Duodenal mucosa (tissue), 2 donors: ENCODE measurements at regions not wholly inside any gene's neighbourhood (a gene's known extent, or its start where the extent isn't known, plus 50 kb on each side); places are given as distances from the start of the nearest gene placed in this dataset.

Experiments used
- H3K27ac ChIP-seq: one replicate; pipeline ENCODE4 v1.7.0; 2013; ENCODE audit warnings: low read depth, low read length
- H3K27me3 ChIP-seq, 2 donors: one replicate each; pipeline ENCODE4 v1.7.0; 2013; ENCODE audit warnings: low read length in 2 of 2, control low read depth in 1 of 2; ENCODE audit not compliant: insufficient read depth in 2 of 2, control insufficient read depth in 1 of 2
- H3K36me3 ChIP-seq, 2 donors: one replicate each; pipeline ENCODE4 v1.7.0; 2013; ENCODE audit warnings: low read length in 2 of 2, control low read depth in 1 of 2; ENCODE audit not compliant: insufficient read depth in 2 of 2, control insufficient read depth in 1 of 2
- H3K4me1 ChIP-seq, 2 donors: one replicate each; pipeline ENCODE4 v1.7.0; 2013; ENCODE audit warnings: low read length in 2 of 2, control low read depth in 1 of 2; ENCODE audit not compliant: insufficient read depth in 2 of 2, control insufficient read depth in 1 of 2
- H3K4me3 ChIP-seq, 2 donors: one replicate each; pipeline ENCODE4 v1.7.0; 2013; ENCODE audit warnings: low read length in 2 of 2, low read depth in 1 of 2
- H3K9ac ChIP-seq, 2 donors: one replicate each; pipeline ENCODE4 v1.7.0; 2013; ENCODE audit warnings: low read length in 2 of 2, low read depth in 1 of 2
- H3K9me3 ChIP-seq, 2 donors: one replicate each; pipeline ENCODE4 v1.7.0; 2013; ENCODE audit warnings: low read length in 2 of 2, control low read depth in 1 of 2; ENCODE audit not compliant: control insufficient read depth in 1 of 2

DNA sequence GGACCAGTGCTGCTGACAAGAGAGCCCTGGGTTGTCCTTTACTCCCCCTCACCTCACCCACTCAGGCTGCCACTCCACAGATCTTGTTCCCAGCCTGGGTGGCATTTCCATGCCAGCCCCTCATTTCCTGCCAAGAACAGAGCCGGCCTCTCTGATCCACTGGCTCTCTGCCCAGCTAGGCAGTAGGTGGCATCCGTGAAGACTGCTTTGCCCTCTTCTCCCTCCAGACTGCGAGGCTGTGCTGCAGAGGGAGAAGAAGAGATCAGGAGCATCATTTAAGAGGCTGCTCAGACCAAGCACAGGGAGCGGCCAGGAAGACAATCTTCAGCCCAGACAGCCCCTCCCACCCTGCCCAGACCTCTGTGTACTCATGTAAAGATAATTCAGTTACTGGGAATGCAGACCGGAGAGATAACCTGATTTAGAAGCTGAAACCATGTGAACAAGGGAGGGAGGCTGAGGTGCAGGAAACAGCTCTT is 126.9 kb upstream of the NCAM1 start:
- no peak overlapping the region for H3K27ac ChIP-seq

DNA sequence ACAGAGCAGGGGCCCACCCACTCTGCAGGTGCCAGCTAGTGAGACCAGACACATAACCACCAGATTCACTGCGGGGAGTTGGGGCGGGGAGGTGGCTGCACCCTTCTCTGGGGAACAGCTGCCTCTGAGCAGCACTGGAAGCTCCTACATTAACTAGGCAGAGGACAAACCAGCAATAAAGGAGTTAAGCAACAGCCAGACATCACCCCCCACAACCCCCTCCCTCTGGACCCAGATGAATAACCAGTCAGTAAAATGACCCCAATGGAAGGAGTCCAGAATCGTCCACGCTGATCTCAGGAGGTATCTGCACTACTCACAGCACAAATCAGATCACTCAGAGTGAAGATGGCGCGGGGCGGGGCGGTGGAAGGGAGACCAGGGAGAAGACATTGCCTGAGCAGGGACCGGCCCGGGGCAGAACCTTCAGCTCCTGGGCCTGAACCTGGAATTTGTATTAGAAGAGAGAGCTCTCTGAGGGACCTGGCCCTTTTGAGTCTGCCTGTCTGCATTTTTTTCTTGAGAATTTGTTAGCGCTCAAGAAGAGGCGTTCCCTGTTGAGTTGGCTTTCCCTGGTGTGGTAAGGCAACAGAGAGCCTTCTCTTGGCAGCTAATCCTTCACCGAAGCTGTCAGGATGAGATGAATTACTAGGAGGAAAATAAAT is 125.5 kb upstream of the NCAM1 start:
- Histone ChIP-seq H3K9me3 (no peaks in the 10 kb centered on the region), H3K36me3 (no peaks in the 10 kb centered on the region), H3K4me3 (no peak overlapping the region), H3K27me3 (no peaks in the 10 kb centered on the region), H3K27ac (no peak overlapping the region), H3K9ac (no peak overlapping the region), H3K4me1 (no peaks in the 10 kb centered on the region)

More for the DNA sequence above, 126.9 kb upstream of the NCAM1 start:
- Histone ChIP-seq H3K9ac (no peak overlapping the region), H3K4me3 (no peak overlapping the region), H3K36me3 (no peaks in the 10 kb centered on the region), H3K27me3 (no peaks in the 10 kb centered on the region), H3K9me3 (no peaks in the 10 kb centered on the region), H3K4me1 (no peaks in the 10 kb centered on the region)

DNA sequence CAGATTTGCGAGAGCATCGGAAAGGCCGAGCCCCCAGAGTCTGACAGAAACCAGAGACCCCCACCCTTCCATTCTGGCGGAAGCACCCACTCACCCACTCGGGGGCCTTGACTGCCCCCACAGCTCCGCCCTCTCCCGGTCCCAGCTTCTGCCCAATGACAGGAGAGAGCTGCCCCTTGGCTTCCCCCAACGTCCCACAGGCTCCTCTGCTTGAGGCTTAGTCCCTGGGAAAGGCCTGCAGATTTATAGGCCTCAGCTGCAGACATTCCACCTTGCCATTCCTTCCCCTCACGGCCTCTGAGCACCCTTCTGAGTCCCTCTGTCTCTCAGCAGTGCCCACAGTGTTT is 125.0 kb upstream of the NCAM1 start:
- Histone ChIP-seq H3K27me3 (no peaks in the 10 kb centered on the region), H3K9ac (no peak overlapping the region), H3K4me1 (no peaks in the 10 kb centered on the region), H3K27ac (no peak overlapping the region), H3K4me3 (no peak overlapping the region), H3K36me3 (no peaks in the 10 kb centered on the region), H3K9me3 (no peaks in the 10 kb centered on the region)

DNA sequence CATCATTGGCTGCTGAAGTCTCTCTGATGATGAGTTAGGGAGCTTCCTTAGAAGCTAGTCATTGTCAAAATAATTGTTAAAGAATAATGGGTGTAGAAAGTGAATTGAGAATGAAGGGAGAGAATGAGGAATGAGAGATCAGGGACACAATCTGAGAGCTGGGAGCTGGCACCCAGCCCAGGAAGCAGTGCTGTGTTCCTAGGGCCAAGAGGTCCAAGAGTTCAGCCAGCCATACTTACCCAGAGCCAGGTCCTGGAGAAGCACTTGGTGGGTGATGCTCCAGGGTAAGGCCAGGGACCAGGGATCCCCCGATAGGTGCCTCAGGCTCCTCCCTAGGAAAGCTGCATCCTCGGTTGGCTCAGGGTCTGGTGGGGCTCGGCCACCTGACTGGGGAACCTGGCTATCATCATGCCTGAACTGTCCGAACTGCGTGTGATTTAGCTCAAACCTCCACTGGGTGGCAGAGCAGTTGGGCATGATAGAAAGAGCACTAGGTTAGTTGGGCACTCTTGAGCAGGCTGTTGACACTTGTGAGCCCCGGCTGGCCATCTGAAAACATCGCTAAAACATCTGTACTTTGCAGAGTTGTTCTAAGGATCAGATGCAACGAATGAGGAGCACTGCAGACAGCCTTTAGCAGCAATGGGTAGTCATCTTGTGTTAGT is 123.9 kb upstream of the NCAM1 start:
- Histone ChIP-seq H3K36me3 (no peaks in the 10 kb centered on the region), H3K27me3 (no peaks in the 10 kb centered on the region), H3K4me3 (no peak overlapping the region), H3K9ac (no peak overlapping the region), H3K9me3 (no peaks in the 10 kb centered on the region), H3K27ac (no peak overlapping the region), H3K4me1 (no peaks in the 10 kb centered on the region)

DNA sequence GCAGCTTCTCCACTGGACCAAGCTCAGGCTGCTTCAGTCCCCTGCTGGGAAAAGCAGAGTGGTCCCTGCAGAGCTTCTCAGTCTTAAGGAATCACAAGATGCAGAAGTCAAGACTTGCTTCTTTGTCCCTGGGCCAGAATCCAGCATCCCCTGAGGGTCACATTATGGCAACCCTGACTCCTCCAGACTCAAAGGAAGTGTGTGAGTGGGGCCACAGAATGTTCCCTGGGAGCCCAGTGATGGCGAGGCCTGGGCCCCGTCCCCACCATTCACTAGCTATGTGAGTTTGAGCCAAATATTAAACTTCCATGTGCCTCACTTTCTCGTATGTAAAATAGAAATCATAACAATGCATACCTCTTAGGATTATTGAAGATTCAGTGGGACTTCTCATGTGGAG is 122.2 kb upstream of the NCAM1 start:
- Histone ChIP-seq H3K4me1 (no peaks in the 10 kb centered on the region), H3K4me3 (no peak overlapping the region), H3K36me3 (no peaks in the 10 kb centered on the region), H3K9ac (no peak overlapping the region), H3K9me3 (no peaks in the 10 kb centered on the region), H3K27ac (no peak overlapping the region), H3K27me3 (no peaks in the 10 kb centered on the region)

DNA sequence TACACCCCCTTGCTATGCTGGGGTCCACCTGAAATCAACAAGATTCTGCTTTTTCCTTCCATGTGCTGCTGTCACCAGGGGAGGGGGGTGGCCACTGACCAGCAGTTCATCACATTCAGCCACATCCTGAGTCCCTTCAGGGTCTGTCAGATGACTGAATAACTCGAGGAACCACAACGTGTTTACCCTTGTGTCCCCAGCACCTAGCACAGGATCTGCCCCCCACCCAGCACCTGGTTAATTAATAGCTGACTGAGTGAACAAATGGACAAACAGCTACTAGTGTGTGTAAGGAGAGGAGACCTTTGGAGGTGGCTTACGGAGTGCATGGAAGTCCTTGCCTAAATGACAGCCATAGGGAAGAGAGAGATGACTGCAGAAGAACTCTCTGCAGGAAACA is 119.5 kb upstream of the NCAM1 start:
- no peak overlapping the region for H3K27ac ChIP-seq
- H3K36me3 ChIP-seq = no peaks in the 10 kb centered on the region
- H3K4me3 ChIP-seq = no peak overlapping the region
- no peaks in the 10 kb centered on the region for H3K9me3 ChIP-seq
- no peak overlapping the region for H3K9ac ChIP-seq
- H3K4me1 ChIP-seq = no peaks in the 10 kb centered on the region
- H3K27me3 ChIP-seq = no peaks in the 10 kb centered on the region

DNA sequence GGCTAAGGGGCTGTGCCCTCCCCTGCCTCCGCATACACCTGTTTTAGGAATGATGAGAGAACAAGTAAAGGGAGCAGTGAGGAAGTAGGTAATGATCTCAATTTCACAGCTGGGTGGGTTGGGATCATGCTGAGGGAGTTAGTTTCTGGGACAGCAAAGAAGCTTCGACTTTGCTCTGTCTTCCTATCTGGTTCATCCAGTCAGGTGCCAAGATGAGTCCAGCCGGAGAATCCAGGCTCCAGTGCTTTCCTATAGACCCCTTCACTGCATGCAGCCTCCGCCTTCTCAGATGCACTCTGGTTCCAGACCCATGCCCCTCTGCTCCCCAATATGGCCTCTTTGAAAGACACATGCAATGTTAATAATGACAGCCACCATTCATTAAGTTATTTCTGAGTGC is 119.1 kb upstream of the NCAM1 start:
- H3K9ac ChIP-seq = no peak overlapping the region
- H3K4me3 ChIP-seq = no peak overlapping the region
- H3K9me3 ChIP-seq = no peaks in the 10 kb centered on the region
- H3K36me3 ChIP-seq = no peaks in the 10 kb centered on the region
- no peaks in the 10 kb centered on the region for H3K27me3 ChIP-seq
- no peaks in the 10 kb centered on the region for H3K4me1 ChIP-seq
- no peak overlapping the region for H3K27ac ChIP-seq

DNA sequence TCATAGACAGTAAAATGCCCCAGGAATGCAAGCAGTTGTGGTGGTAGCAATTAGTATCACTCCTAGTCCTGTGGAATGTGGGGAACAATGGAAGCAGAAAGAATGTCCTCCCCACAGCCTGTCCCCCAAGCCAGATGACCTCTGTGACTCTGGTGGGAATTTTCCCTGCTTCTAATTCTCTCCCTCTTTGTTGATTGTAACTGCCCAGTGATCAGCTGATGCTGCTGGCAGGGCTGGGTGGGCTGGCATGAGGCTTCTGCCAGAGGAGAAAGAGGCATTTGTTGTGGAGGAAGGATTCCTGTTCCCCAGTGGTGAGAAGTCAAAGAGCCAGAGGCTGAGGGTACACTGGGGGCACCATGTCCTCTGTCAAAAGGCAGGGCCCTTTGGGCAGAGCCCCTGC is 116.7 kb upstream of the NCAM1 start:
- Histone ChIP-seq H3K4me3 (no peak overlapping the region), H3K27me3 (no peaks in the 10 kb centered on the region), H3K4me1 (no peaks in the 10 kb centered on the region), H3K36me3 (no peaks in the 10 kb centered on the region), H3K27ac (no peak overlapping the region), H3K9me3 (no peaks in the 10 kb centered on the region), H3K9ac (no peak overlapping the region)

DNA sequence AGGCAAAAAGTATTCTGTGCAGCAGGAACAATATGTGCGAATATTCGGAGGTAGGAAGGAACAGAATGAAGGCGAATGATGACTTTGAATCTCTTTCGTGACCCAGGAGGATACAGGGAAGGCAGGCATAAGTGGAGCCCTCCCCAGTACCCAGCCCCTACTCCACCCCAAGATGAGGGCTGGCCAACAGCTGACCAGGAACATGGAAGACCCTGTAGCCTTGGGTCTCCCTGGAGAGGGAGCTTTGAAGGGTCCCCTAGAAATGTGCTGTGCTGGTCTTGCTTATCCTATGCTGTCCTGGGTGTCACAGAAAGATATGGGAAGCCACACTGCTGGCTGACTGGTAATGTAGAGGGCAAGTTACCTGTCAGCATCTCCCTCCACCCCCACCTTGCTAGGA is 113.7 kb upstream of the NCAM1 start:
- H3K36me3 ChIP-seq = no peaks in the 10 kb centered on the region
- no peak overlapping the region for H3K27ac ChIP-seq
- no peaks in the 10 kb centered on the region for H3K9me3 ChIP-seq
- no peaks in the 10 kb centered on the region for H3K4me1 ChIP-seq
- H3K4me3 ChIP-seq = no peak overlapping the region
- peaks cover 0 to under 1% of the 10 kb centered on the region in 2 donors for H3K27me3 ChIP-seq
- H3K9ac ChIP-seq = no peak overlapping the region

DNA sequence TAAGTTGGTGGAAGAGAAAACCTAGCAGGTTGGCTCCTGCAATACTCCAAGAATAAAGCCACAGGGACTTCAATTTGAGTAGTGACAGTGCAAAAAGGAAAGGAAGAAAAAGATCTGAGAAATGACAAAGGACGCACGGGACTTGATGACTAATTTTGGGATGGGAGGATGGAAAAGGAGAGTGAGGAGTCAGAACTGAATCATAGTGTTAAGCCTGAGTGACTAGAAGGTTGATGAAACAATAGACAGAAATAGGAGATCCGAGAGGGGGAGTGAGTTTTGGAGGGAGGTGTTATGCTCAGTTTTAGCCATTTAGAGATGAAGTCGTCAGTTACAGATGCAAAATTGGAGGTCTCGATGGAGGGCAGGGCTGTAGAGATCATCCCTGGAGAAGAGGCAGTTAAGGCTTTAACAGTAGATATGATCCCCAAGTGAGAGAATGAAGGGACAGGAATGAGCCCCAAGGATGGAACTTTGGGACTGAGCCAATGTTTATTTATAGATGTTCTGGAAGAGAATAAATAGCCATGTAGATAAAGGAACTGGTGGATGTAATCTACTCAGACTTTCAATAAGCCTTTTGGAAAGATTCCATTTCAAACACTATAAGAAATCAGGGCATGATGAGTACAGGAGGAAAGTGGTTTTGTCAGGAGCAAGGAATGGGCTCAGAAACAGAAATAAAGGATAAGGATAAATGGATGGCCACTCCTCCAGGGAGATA is 108.9 kb upstream of the NCAM1 start:
- Histone ChIP-seq H3K4me3 (no peak overlapping the region), H3K9ac (no peak overlapping the region), H3K27ac (no peak overlapping the region)

More for the DNA sequence above, 108.9 kb upstream of the NCAM1 start:
- Histone ChIP-seq H3K9me3 (no peaks in the 10 kb centered on the region), H3K4me1 (no peaks in the 10 kb centered on the region), H3K36me3 (no peaks in the 10 kb centered on the region), H3K27me3 (peaks cover 0 to 4% of the 10 kb centered on the region in 2 donors)
